Endothelial cell (in vitro differentiated cells): ENCODE measurements at regions not wholly inside any gene's neighbourhood (a gene's known extent, or its start where the extent isn't known, plus 50 kb on each side); places are given as distances from the start of the nearest gene placed in this dataset.

Experiments
- DNase-seq: peaks from one replicate; pipeline ENCODE4 v3.0.0; 2021; ENCODE audit warnings: low spot score
- H3K27ac Mint-ChIP-seq: one replicate; pipeline ENCODE4 v1.8.0; 2021; ENCODE audit warnings: mixed read lengths, inconsistent platforms; ENCODE audit not compliant: unreplicated experiment
- H3K27me3 Mint-ChIP-seq: one replicate; pipeline ENCODE4 v1.8.0; 2021; ENCODE audit warnings: mild to moderate bottlenecking, moderate library complexity, mixed read lengths, inconsistent platforms; ENCODE audit not compliant: unreplicated experiment
- H3K36me3 Mint-ChIP-seq: one replicate; pipeline ENCODE4 v1.8.0; 2021; ENCODE audit warnings: mild to moderate bottlenecking, low read depth, mixed read lengths, inconsistent platforms; ENCODE audit not compliant: unreplicated experiment
- H3K4me1 Mint-ChIP-seq: one replicate; pipeline ENCODE4 v1.8.0; 2021; ENCODE audit warnings: mild to moderate bottlenecking, mixed read lengths, inconsistent platforms; ENCODE audit not compliant: unreplicated experiment
- H3K4me3 Mint-ChIP-seq: one replicate; pipeline ENCODE4 v1.8.0; 2021; ENCODE audit warnings: mild to moderate bottlenecking, mixed read lengths, inconsistent platforms; ENCODE audit not compliant: unreplicated experiment
- H3K9me3 Mint-ChIP-seq: one replicate; pipeline ENCODE4 v1.8.0; 2021; ENCODE audit warnings: mixed read lengths, inconsistent platforms; ENCODE audit not compliant: unreplicated experiment
- CTCF ChIP-seq: fragments of 200-600 bp; sonication (generic); IDR thresholded peaks from one replicate; pipeline ENCODE4 v1.5.0; 2021; ENCODE audit warnings: antibody characterized with exemption; ENCODE audit not compliant: unreplicated experiment

DNA sequence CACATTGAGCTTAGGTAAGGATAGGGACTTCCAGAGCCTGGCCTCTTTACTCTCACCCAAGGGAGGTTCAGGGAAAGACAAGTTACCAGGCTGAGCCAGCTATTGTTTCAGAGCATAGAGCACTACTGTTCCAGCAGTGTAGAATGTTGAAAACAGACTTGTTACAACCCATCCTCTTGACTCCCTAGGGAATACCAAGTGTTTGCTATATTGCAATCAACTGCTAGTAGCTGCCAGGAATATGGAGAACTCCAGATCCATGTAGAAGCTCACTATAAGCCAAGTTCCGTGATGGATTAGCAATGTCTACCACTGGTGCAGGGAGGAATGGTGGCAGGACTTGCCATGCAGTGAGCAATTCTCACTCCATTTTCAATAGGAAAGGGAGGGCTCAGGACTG is 199.8 kb upstream of the RBM19 start:
- H3K4me1 Mint-ChIP-seq = no peaks in the 10 kb centered on the region
- no peak overlapping the region for H3K27ac Mint-ChIP-seq
- TF ChIP-seq CTCF = no peak
- DNase-seq = no peak
- H3K4me3 Mint-ChIP-seq = no peak overlapping the region
- no peaks in the 10 kb centered on the region for H3K27me3 Mint-ChIP-seq
- H3K9me3 Mint-ChIP-seq = no peaks in the 10 kb centered on the region
- no peaks in the 10 kb centered on the region for H3K36me3 Mint-ChIP-seq

GRCh38 chr12:114164351-114164750 is 198.2 kb upstream of the RBM19 start:
- TF ChIP-seq CTCF = no peak
- Mint-ChIP-seq H3K27me3 (peaks cover 1% of the 10 kb centered on the region), H3K9me3 (no peaks in the 10 kb centered on the region), H3K4me1 (no peaks in the 10 kb centered on the region), H3K36me3 (no peaks in the 10 kb centered on the region), H3K4me3 (no peak overlapping the region), H3K27ac (no peak overlapping the region)
- DNase-seq = no peak

GRCh38 chr12:114163771-114164170 is 197.6 kb upstream of the RBM19 start:
- H3K9me3 Mint-ChIP-seq = no peaks in the 10 kb centered on the region
- H3K27ac Mint-ChIP-seq = no peak overlapping the region
- DNase-seq = no peak
- no peak overlapping the region for H3K4me3 Mint-ChIP-seq
- H3K4me1 Mint-ChIP-seq = no peaks in the 10 kb centered on the region
- H3K36me3 Mint-ChIP-seq = no peaks in the 10 kb centered on the region
- H3K27me3 Mint-ChIP-seq = peaks cover 1% of the 10 kb centered on the region
- TF ChIP-seq CTCF = no peak

DNA sequence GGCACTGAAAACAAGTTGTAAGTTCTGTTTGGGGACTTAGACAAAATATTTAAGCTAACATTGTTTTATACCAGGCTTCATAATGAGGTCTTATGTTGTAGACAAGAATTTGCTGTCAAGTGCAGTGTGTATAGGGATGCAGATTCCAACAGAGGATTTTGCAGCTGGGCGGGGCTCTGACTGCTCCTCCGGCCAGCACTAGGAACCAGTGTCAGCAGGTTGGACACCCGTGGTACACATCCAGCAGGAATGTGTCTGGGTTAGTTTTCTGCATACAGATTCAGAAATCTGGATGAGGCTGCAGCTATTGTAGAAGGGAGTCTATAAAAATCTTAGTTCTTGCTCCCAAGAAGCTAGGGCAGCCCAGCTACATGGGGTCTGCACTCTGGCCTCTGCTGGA is 194.3 kb upstream of the RBM19 start:
- Mint-ChIP-seq H3K27ac (no peak overlapping the region), H3K27me3 (peaks cover 1% of the 10 kb centered on the region)

GRCh38 chr12:114152890-114153289 is 186.8 kb upstream of the RBM19 start:
- no peak for DNase-seq
- H3K27ac Mint-ChIP-seq = no peak overlapping the region
- no peaks in the 10 kb centered on the region for H3K4me1 Mint-ChIP-seq
- H3K4me3 Mint-ChIP-seq = no peak overlapping the region
- H3K9me3 Mint-ChIP-seq = no peaks in the 10 kb centered on the region
- no peaks in the 10 kb centered on the region for H3K36me3 Mint-ChIP-seq
- TF ChIP-seq CTCF = no peak
- no peaks in the 10 kb centered on the region for H3K27me3 Mint-ChIP-seq

More for the DNA sequence above, 194.3 kb upstream of the RBM19 start:
- Mint-ChIP-seq H3K36me3 (no peaks in the 10 kb centered on the region), H3K4me3 (no peak overlapping the region), H3K4me1 (no peaks in the 10 kb centered on the region), H3K9me3 (no peaks in the 10 kb centered on the region)
- TF ChIP-seq CTCF = no peak
- no peak for DNase-seq
